Glomerular visceral epithelial cell (primary cell): ENCODE measurements at regions not wholly inside any gene's neighbourhood (a gene's known extent, or its start where the extent isn't known, plus 50 kb on each side); places are given as distances from the start of the nearest gene placed in this dataset.
"Not testable (repeated sequence)": the region's sequence is repeated elsewhere in the genome, so short reads cannot be mapped to it uniquely, and the experiment has no call there.

Experiments
- DNase-seq: peaks from one replicate; pipeline ENCODE4 v3.0.0-alpha.2; 2016; ENCODE audit errors: extremely low spot score

- no peak for DNase-seq
Observed at GRCh38 chr6:165167861-165168260, 141.5 kb downstream of the C6orf118 start.

DNA sequence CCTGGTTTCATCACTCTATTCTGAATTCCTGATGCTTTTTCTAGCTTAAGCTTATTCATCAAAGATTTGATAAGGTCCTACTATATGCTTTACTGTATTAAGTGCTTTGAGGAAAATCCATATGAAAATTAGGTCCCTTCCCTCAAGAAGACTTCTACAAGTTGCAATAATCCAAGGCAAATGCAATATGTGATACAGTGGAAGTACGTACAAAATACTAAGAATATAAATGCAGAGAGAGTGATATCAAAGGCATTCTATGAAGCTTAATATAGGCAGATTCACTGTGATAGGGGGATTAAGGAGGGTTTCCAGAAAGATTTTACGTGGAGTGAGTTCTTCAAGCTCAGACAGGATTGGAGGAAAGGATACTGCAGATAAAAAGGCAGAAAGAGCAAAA is 142.1 kb downstream of the C6orf118 start:
- DNase-seq: no peak

DNA sequence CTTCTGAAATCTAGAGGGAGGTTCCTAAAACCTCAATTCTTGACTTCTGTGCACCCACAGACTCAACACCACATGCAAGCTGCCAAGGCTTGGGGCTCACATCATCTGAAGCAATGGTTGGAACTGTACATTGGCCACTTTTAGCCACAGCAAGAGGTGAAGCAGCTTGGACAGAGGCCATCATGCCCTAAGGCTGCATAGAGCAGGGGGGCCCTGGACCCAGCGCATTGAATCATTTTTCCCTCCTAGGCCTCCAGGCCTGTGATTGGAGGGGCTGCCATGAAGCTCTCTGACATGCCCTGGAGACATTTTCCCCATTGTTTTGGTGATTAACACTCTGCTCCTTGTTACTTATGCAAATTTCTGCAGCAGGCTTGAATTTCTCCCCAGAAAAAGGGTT is 145.9 kb downstream of the C6orf118 start:
- DNase-seq: no peak

- no peak for DNase-seq
Observed at GRCh38 chr6:165159460-165159859, 149.9 kb downstream of the C6orf118 start.

DNA sequence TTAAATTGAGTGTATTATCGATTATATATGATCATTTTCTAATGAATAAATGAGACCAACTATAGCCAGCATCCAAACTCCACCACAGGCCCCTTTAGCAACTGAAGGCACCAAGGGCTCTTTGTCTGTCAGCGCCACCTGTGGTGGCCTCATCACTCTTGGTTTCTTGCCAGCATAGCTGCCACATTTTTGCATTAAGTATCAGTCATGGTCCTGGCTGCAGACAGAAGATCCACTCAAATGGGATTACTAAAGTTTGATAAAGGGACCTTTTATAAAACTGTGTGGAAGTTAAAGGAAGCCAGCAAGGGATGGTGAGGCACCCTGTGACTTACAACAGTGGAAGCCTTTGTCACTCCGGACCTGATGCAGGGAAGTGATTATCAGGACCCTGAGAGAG is 162.9 kb downstream of the C6orf118 start:
- no peak for DNase-seq

- no peak for DNase-seq
Observed at GRCh38 chr6:165135889-165136288, 173.5 kb downstream of the C6orf118 start.

DNA sequence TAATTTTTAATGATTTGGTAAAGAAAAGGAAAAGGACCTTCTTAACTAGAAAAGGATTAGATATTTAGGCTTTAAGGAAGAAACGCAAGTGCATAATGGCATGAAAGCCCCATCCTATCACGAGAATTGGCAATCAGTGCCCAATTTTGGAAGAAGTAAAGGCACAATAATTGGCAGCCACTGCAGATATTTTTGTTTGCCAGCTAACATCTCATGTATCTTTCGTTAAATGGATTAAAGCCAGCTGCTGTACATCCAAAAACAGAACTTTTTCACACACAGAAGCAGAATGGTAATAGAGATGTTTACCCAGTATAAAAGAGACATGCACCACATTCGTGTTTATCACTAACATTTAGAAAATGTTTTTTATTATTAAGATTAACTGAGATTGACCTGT is 180.3 kb downstream of the C6orf118 start:
- no peak for DNase-seq

- not testable (repeated sequence) for DNase-seq
Observed at GRCh38 chr6:165127743-165128142, 181.7 kb downstream of the C6orf118 start.

DNA sequence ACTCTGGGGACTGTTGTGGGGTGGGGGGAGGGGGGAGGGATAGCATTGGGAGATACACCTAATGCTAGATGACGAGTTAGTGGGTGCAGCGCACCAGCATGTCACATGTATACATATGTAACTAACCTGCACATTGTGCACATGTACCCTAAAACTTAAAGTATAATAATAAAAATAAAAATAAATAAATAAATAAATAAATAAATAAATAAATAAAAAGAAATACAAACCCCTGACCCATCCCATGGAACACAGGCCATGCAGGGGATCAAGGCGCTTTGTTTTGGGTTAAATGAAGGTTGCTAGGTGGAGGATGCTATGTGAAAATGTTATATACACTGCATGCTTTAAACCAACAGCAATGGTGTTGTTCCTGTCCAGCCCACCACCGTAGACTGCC is 184.7 kb downstream of the C6orf118 start:
- DNase-seq: not testable (repeated sequence)

GRCh38 chr6:165119231-165120020 is 190.0 kb downstream of the C6orf118 start:
- DNase-seq: no peak

- DNase-seq: no peak
Observed at GRCh38 chr6:165118736-165119135, 190.7 kb downstream of the C6orf118 start.

DNA sequence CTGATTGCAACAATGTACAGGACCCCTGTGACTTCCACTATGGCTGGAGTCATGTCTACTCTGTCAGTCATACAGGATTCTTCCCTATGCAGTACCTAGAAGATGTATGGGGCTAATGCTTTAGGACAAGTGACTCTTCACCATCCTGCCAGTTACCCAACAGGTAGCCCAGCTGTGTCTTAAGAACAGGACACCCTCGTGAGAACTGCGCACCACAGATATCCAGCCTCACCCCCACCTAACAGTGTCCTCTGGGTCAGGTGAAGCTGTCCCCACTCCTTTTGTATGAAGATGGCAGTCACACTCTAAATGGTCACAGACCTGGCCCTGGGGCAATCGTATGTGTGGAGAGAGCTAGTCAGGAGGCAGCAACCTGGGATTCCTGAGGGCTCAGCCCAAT is 191.6 kb downstream of the C6orf118 start:
- DNase-seq: no peak

- DNase-seq: peak; percentile 69
Observed at GRCh38 chr6:165117121-165117520, 192.3 kb downstream of the C6orf118 start.

- DNase-seq: no peak
Observed at GRCh38 chr6:165110860-165111259, 198.5 kb downstream of the C6orf118 start.

- no peak for DNase-seq
Observed at GRCh38 chr6:165109011-165109410, 200.4 kb downstream of the C6orf118 start.

- no peak for DNase-seq
Observed at GRCh38 chr6:165106261-165106660, 203.1 kb downstream of the C6orf118 start.

DNA sequence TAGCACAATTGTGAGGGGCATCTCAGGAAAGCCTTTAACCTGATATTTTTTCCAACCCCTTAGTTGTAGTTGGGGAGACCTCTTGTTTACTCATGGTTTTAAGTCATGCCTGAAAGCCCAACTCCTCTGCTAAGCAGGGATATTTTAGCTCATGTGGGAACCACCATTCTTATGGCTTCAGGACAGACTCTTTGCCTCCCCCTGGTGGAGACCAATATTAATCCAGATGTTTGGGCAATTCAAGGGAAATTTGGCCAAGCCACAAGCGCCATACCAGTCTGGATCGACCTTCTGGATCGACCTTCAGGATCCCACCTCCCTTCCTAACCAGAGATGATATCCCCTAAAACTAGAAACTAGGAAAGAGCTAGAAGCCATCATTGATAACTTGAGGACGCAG is 211.2 kb downstream of the C6orf118 start:
- DNase-seq: peak; percentile 6

- DNase-seq: no peak
Observed at GRCh38 chr6:165096868-165097267, 212.5 kb downstream of the C6orf118 start.

DNA sequence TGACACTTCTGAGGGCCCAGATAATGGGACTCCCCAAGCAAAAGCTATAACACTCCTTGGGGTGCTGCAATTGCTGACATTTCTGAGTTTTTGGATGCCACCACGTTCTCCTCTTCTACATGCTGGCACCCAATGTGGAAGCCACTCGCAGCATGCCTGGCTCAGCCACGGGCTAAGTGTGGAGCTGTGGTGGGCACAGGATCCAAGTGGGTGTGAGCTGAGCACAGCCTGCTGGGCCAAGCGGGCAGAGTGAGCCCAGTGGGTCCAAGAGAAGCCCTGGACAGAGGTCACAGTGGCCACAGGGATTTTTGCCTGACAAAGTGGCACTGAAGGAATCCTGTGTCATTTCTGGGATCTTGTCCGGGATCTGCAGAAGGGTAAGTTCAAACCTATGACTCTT is 213.2 kb downstream of the C6orf118 start:
- DNase-seq: no peak

- DNase-seq: peak; percentile 22
Observed at GRCh38 chr6:165092881-165093595, 216.4 kb downstream of the C6orf118 start.

DNA sequence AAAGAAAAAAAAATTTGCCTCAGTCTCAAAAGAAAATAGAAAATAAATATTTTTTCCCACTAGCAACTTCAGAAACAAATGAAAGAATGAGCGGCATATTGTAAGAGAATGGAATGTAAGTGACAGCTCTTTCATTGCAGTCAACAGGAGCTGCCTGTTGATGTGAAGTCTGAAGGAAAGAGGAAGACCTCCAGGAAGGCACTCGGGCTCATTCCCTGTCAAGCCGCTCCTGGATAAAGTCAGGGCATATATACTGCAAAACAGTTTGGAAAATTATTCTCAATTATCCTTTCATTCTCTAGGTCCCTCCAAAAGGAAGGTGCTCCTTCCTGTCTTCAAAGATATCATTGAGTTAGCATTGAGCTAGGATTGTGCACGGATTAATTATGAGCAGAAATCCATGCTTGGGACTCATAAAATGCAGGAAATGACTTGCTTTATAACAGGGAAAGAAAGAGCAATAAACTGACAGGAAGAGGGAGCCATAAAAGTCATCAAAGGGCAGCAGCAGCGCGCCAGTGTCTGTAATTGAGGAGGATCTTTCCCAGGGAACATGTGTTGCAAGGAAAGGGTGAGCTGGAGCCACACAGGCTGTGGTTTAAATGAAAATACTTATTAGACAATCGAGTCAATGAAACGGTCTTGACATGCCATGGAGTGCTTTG is 218.2 kb downstream of the C6orf118 start:
- DNase-seq: no peak

DNA sequence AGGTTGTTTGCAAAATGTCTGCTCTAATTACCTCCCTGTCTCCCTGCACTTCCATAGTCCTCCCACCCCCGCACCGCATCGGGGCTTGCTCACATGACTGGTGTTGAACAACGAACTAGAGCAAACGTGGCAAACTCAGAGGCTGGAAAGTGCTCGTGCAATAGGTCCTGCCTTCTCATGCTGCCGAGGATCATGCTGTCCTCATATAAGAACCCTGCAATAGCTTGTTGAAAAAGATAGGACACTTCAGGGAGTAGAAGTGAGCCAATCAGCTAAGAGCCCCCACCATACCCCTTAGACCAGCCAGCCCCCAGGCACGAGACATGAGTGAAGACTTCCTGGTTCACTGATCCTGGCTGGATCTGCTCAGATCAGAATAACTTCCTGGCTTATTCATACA is 219.2 kb downstream of the C6orf118 start:
- no peak for DNase-seq

DNA sequence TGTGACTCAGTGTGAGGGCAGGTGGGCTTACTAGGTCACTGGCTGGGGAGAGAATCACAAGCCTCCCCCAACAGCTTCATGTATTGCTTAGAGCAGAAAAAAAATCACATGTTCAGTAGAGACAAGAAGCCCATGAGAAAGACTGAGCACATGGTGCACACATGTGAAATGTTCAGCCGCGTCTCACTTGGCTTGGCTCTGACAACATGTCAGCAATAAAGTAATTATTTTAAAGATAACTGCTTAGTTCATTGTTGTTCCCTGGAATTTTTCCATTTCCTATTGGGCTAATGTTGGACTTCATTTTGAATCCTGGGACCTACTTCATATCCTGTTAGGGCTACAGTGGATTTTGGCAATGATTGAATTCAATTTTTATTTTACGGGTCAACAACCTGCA is 222.6 kb downstream of the C6orf118 start:
- DNase-seq: no peak
